ENCODE measurements at regions not wholly inside any gene's neighbourhood (a gene's known extent, or its start where the extent isn't known, plus 50 kb on each side); places are given as distances from the start of the nearest gene placed in this dataset.

DNA sequence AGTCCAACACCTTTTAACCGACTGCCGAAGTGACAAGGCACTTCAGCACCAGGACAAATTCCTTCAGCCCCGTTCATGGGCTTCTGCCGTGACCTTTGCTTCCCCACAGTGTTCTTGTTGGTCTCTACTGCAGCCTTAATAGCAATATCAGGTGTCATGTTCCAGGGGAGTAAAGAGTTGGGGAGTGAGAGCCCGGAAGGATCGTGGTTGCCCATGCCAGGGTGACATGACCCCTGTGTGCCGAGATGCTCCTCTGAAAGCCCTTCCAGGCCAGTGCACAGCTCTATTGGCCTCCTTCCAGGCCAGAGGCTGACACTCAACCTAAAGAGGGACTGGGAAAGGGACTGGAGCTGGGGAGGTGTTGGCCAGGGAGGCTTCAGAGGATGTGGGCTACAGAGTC is 279.2 kb downstream of the CYRIA start:
- TF ChIP-seq, protein P1, sequence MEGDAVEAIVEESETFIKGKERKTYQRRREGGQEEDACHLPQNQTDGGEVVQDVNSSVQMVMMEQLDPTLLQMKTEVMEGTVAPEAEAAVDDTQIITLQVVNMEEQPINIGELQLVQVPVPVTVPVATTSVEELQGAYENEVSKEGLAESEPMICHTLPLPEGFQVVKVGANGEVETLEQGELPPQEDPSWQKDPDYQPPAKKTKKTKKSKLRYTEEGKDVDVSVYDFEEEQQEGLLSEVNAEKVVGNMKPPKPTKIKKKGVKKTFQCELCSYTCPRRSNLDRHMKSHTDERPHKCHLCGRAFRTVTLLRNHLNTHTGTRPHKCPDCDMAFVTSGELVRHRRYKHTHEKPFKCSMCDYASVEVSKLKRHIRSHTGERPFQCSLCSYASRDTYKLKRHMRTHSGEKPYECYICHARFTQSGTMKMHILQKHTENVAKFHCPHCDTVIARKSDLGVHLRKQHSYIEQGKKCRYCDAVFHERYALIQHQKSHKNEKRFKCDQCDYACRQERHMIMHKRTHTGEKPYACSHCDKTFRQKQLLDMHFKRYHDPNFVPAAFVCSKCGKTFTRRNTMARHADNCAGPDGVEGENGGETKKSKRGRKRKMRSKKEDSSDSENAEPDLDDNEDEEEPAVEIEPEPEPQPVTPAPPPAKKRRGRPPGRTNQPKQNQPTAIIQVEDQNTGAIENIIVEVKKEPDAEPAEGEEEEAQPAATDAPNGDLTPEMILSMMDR (IDR thresholded peaks at IDR 0.05), result no peak
- no peak for TF ChIP-seq YY1 (IDR thresholded peaks at IDR 0.05; ENCODE audit: low read depth)
- no peak for TF ChIP-seq FOXJ3 (CRISPR knock-in tag; IDR thresholded peaks at IDR 0.05)
- TF ChIP-seq POLR2AphosphoS5 (IDR thresholded peaks at IDR 0.05; ENCODE audit: low read depth, low read length), result no peak
